Heart right ventricle (tissue), 16 donors: ENCODE measurements at regions not wholly inside any gene's neighbourhood (a gene's known extent, or its start where the extent isn't known, plus 50 kb on each side); places are given as distances from the start of the nearest gene placed in this dataset.

Experiments
- ATAC-seq, 8 donors: fragments of 200-7000 bp; cut with Tn5 transposase; one replicate each; pipeline ENCODE4 v1.9.1; 2020; ENCODE audit warnings: mild to moderate bottlenecking in 8 of 8, moderate library complexity in 8 of 8, moderate number of reproducible peaks in 1 of 8
- DNase-seq, 2 donors: peaks; one replicate each; pipeline ENCODE4 v3.0.0-alpha.2; 2020
- H3K27ac ChIP-seq, 10 donors: fragments of 200-600 bp; sonication (generic) in 2 of 10; one replicate each; pipeline versions ENCODE4 v1.5.0 to v1.8.0; 2020 to 2022; ENCODE audit warnings: mild to moderate bottlenecking in 3 of 10
- H3K27me3 ChIP-seq, 7 donors: fragments of 200-600 bp; one replicate each; pipeline ENCODE4 v1.8.0; 2021 to 2022; ENCODE audit warnings: mild to moderate bottlenecking in 2 of 7
- H3K36me3 ChIP-seq, 9 donors: fragments of 200-600 bp; sonication (generic) in 1 of 9; one replicate each; pipeline versions ENCODE4 v1.5.0 to v1.8.0; 2020 to 2022; ENCODE audit warnings: mild to moderate bottlenecking in 2 of 9
- H3K4me1 ChIP-seq, 9 donors: fragments of 200-600 bp; sonication (generic) in 1 of 9; one replicate each; pipeline versions ENCODE4 v1.5.0 to v1.8.0; 2020 to 2022; ENCODE audit warnings: mild to moderate bottlenecking in 4 of 9
- H3K4me3 ChIP-seq, 10 donors: fragments of 200-600 bp; sonication (generic) in 2 of 10; one replicate each; pipeline versions ENCODE4 v1.5.0 to v1.8.0; 2020 to 2022; ENCODE audit warnings: mild to moderate bottlenecking in 7 of 10, moderate library complexity in 2 of 10
- H3K9me3 ChIP-seq, 11 donors: fragments of 200-600 bp in 10 of 11; sonication (generic) in 2 of 11; one replicate each; pipeline versions ENCODE4 v1.5.0 to v1.8.0; 2013 to 2022; ENCODE audit warnings: mild to moderate bottlenecking in 2 of 11, control low read depth in 1 of 11, moderate library complexity in 1 of 11
- CTCF ChIP-seq, 9 donors: fragments of 200-600 bp; sonication (generic) in 2 of 9; IDR thresholded peaks; one replicate each; pipeline versions ENCODE4 v1.5.0 to v1.8.0; 2021 to 2022; ENCODE audit warnings: antibody characterized with exemption in 9 of 9, mild to moderate bottlenecking in 5 of 9, moderate library complexity in 1 of 9
- WGBS, 2 donors: extraction: QIAGEN DNeasy Blood & Tissue Kit; methylation state at CpG; one replicate each; pipeline ENCODE4 v1.1.7; 2013; ENCODE audit warnings: inconsistent platforms in 1 of 2; 5-methylcytosine and 5-hydroxymethylcytosine counted together
- intact Hi-C, 10 donors: fragments of 100-400 bp; cut with DNase I; formaldehyde crosslinking; loops; one replicate each; pipeline versions ENCODE4 v1.11.1 to v1.14.2; 2022
- donor health status: Arrhythmogenic right ventricular cardiomyopathy.
- donor health status: ischemic (EF 13 %, LVEDD 7.1; RV severe dilation, severe dysfunction).
- donor health status: healthy with polysubstance abuse.
- donor health status: DM: no; HTN: yes; CAD: no.
- donor health status: DM: no; HTN: no; CAD: no.
- donor health status: ischemic (EF 25% LVEDD 6.9; RV normal size, moderate dysfunction).
- donor health status: ischemic (EF 25% LVEDD 5.7; RV mildly dilated, moderate dysfunction).
- donor health status: healthy.
- donor health status: DM: yes; HTN: yes; CAD: no.
- donor health status: Ischemic cardiomyopathy.
- donor health status: ischemic (EF 35%, LVEDD 5.7; RV mildly dilated, moderate dysfunction).
- donor health status: nonischemic (EF 11% LVEDD 7.7; RV severe dilation, severe dysfunction).
- donor health status: DM: yes; HTN: yes; CAD: no.
- donor health status: PGD.
- donor health status: ischemic (EF 29% LVEDD 5.4; RV normal size, mild dysfunction).
- donor health status: nonischemic (EF 23%, LVEDD 6.1; RV moderate dilation, normal function).

GRCh38 chr7:50160206-50160605 lies 67.2 kb upstream of the ZPBP start:
- intact Hi-C loops, result no loop called here
- Histone ChIP-seq H3K9me3 (no peaks in the 10 kb centered on the region), H3K27ac (no peak overlapping the region), H3K4me1 (no peaks in the 10 kb centered on the region), H3K4me3 (no peak overlapping the region), H3K27me3 (peaks cover 0 to 16% (median 0%) of the 10 kb centered on the region in 7 donors), H3K36me3 (no peaks in the 10 kb centered on the region)
- no peak for TF ChIP-seq CTCF (IDR thresholded peaks at IDR 0.05)
- ATAC-seq (no peak), DNase-seq (no peak)
- 69 to 80% methylated on average over 4 of the region's 4 CpGs for WGBS, 2 donors

- 86 to 92% methylated on average over 25 of the region's 25 CpGs for WGBS, 2 donors
- ATAC-seq (no peak), DNase-seq (no peak)
- TF ChIP-seq CTCF (IDR thresholded peaks at IDR 0.05), result no peak
- H3K36me3 ChIP-seq, result no peaks in the 10 kb centered on the region
- peaks cover 0 to 16% (median 0%) of the 10 kb centered on the region in 7 donors for H3K27me3 ChIP-seq
- no peaks in the 10 kb centered on the region for H3K4me1 ChIP-seq
- H3K27ac ChIP-seq, result no peak overlapping the region
- no peak overlapping the region for H3K4me3 ChIP-seq
- no peaks in the 10 kb centered on the region for H3K9me3 ChIP-seq
- intact Hi-C loops, result no loop called here
These were observed 66.1 kb upstream of the ZPBP start for GRCh38 chr7:50159154-50159553.

- DNase-seq (no peak), ATAC-seq (no peak)
- no peaks in the 10 kb centered on the region for H3K4me1 ChIP-seq
- 46 to 56% methylated on average over 5 of the region's 5 CpGs for WGBS, 2 donors
- intact Hi-C loops, result no loop called here
- H3K27me3 ChIP-seq, result peaks cover 0 to 16% (median 0%) of the 10 kb centered on the region in 7 donors
- H3K9me3 ChIP-seq, result no peaks in the 10 kb centered on the region
- no peak overlapping the region for H3K27ac ChIP-seq
- TF ChIP-seq CTCF (IDR thresholded peaks at IDR 0.05), result no peak
- no peak overlapping the region for H3K4me3 ChIP-seq
- no peaks in the 10 kb centered on the region for H3K36me3 ChIP-seq
These were observed 63.7 kb upstream of the ZPBP start for GRCh38 chr7:50156706-50157105.

GRCh38 chr7:50156163-50156562 lies 63.1 kb upstream of the ZPBP start:
- H3K4me3 ChIP-seq, result no peak overlapping the region
- H3K4me1 ChIP-seq, result no peaks in the 10 kb centered on the region
- no peaks in the 10 kb centered on the region for H3K9me3 ChIP-seq
- DNase-seq (no peak), ATAC-seq (no peak)
- peaks cover 0 to 15% (median 0%) of the 10 kb centered on the region in 7 donors for H3K27me3 ChIP-seq
- intact Hi-C loops, result no loop called here
- WGBS, 2 donors, result 54 to 65% methylated on average over 4 of the region's 4 CpGs
- TF ChIP-seq CTCF (IDR thresholded peaks at IDR 0.05), result no peak
- H3K27ac ChIP-seq, result no peak overlapping the region
- no peaks in the 10 kb centered on the region for H3K36me3 ChIP-seq
